PC-9 (cell line): ENCODE measurements at regions not wholly inside any gene's neighbourhood (a gene's known extent, or its start where the extent isn't known, plus 50 kb on each side); places are given as distances from the start of the nearest gene placed in this dataset.

Experiments
- EZH2 ChIP-seq: fragments of 200-600 bp; sonication (generic); IDR thresholded peaks from 2 replicates; pipeline ENCODE4 v1.8.0; 2017; ENCODE audit warnings: antibody characterized with exemption, low read depth
- TF ChIP-seq, protein P1 (sequence below): fragments of 200-600 bp; sonication (generic); conservative IDR thresholded peaks from 2 replicates; pipeline ENCODE4 v1.6.1; 2017; ENCODE audit warnings: mixed run types, antibody characterized with exemption, mild to moderate bottlenecking, moderate library complexity

DNA sequence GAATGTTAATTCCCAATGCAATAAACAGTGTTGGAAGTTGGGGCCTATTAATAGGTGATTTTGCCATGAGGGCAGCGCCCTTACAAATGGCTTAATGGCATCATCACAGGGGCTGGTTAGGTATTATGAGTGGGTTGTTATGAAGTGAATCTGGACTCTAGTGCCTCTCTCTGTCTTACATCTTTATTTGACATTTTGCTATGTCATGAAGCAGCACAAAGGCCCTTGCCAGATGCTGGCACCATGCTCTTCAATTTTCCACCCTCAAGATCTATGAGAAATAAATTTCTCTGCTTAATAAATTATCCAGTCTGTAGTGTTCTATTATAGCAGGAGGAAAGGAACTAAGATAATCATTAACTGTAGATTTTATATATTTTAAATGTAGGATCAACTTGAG lies 1098.7 kb upstream of the NUDT12 start:
- no peak for TF ChIP-seq EZH2
- TF ChIP-seq, protein P1, sequence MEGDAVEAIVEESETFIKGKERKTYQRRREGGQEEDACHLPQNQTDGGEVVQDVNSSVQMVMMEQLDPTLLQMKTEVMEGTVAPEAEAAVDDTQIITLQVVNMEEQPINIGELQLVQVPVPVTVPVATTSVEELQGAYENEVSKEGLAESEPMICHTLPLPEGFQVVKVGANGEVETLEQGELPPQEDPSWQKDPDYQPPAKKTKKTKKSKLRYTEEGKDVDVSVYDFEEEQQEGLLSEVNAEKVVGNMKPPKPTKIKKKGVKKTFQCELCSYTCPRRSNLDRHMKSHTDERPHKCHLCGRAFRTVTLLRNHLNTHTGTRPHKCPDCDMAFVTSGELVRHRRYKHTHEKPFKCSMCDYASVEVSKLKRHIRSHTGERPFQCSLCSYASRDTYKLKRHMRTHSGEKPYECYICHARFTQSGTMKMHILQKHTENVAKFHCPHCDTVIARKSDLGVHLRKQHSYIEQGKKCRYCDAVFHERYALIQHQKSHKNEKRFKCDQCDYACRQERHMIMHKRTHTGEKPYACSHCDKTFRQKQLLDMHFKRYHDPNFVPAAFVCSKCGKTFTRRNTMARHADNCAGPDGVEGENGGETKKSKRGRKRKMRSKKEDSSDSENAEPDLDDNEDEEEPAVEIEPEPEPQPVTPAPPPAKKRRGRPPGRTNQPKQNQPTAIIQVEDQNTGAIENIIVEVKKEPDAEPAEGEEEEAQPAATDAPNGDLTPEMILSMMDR = no peak
